Muscle layer of colon (tissue), 2 donors: ENCODE measurements at regions not wholly inside any gene's neighbourhood (a gene's known extent, or its start where the extent isn't known, plus 50 kb on each side); places are given as distances from the start of the nearest gene placed in this dataset.

Experiments used
- H3K27ac ChIP-seq: one replicate; pipeline ENCODE4 v1.7.0; 2013; ENCODE audit warnings: low read depth, mild to moderate bottlenecking, low read length, moderate library complexity
- H3K27me3 ChIP-seq, 2 donors: one replicate each; pipeline ENCODE4 v1.7.0; 2013; ENCODE audit warnings: low read length in 2 of 2, mild to moderate bottlenecking in 2 of 2; ENCODE audit not compliant: insufficient read depth in 2 of 2, control insufficient read depth in 1 of 2
- H3K36me3 ChIP-seq: one replicate; pipeline ENCODE4 v1.7.0; 2013; ENCODE audit warnings: mild to moderate bottlenecking, low read length; ENCODE audit not compliant: insufficient read depth
- H3K4me1 ChIP-seq: one replicate; pipeline ENCODE4 v1.7.0; 2013; ENCODE audit warnings: mild to moderate bottlenecking, low read length; ENCODE audit not compliant: insufficient read depth
- H3K4me3 ChIP-seq, 2 donors: one replicate each; pipeline ENCODE4 v1.7.0; 2013; ENCODE audit warnings: low read length in 2 of 2, low read depth in 1 of 2, mild to moderate bottlenecking in 1 of 2, moderate library complexity in 1 of 2
- H3K9ac ChIP-seq: one replicate; pipeline ENCODE4 v1.7.0; 2013; ENCODE audit warnings: low read length
- H3K9me3 ChIP-seq: one replicate; pipeline ENCODE4 v1.7.0; 2013; ENCODE audit warnings: mild to moderate bottlenecking, low read length
- donor health status: abdominal sarcoma.
- donor health status: Adenocarcinoma of cecum.

- no peak overlapping the region for H3K27ac ChIP-seq
- no peak overlapping the region for H3K4me3 ChIP-seq
- no peaks in the 10 kb centered on the region for H3K4me1 ChIP-seq
- no peak overlapping the region for H3K9ac ChIP-seq
- peaks cover 8% of the 10 kb centered on the region for H3K9me3 ChIP-seq
- peaks cover 0 to 3% of the 10 kb centered on the region in 2 donors for H3K27me3 ChIP-seq
- no peaks in the 10 kb centered on the region for H3K36me3 ChIP-seq
Measured at GRCh38 chr11:69425444-69425843, 56.0 kb upstream of the LINC01488 start.

- Histone ChIP-seq H3K9me3 (peaks cover 8% of the 10 kb centered on the region), H3K9ac (no peak overlapping the region), H3K27ac (no peak overlapping the region), H3K36me3 (no peaks in the 10 kb centered on the region), H3K4me3 (no peak overlapping the region), H3K4me1 (no peaks in the 10 kb centered on the region), H3K27me3 (peaks cover 0 to 3% of the 10 kb centered on the region in 2 donors)
Measured at GRCh38 chr11:69425895-69426544, 55.4 kb upstream of the LINC01488 start.

GRCh38 chr11:69427337-69427736 is 54.1 kb upstream of the LINC01488 start:
- H3K9ac ChIP-seq = no peak overlapping the region
- H3K9me3 ChIP-seq = peaks cover 8% of the 10 kb centered on the region
- H3K27me3 ChIP-seq = peaks cover 0 to 3% of the 10 kb centered on the region in 2 donors
- no peaks in the 10 kb centered on the region for H3K36me3 ChIP-seq
- no peaks in the 10 kb centered on the region for H3K4me1 ChIP-seq
- no peak overlapping the region for H3K4me3 ChIP-seq
- no peak overlapping the region for H3K27ac ChIP-seq

GRCh38 chr11:69427906-69428880 is 53.3 kb upstream of the LINC01488 start:
- no peak overlapping the region for H3K9ac ChIP-seq
- no peak overlapping the region for H3K27ac ChIP-seq
- H3K36me3 ChIP-seq = no peaks in the 10 kb centered on the region
- no peaks in the 10 kb centered on the region for H3K4me1 ChIP-seq
- peaks cover 0 to 3% of the 10 kb centered on the region in 2 donors for H3K27me3 ChIP-seq
- H3K4me3 ChIP-seq = no peak overlapping the region
- peaks cover 8% of the 10 kb centered on the region for H3K9me3 ChIP-seq

- H3K4me3 ChIP-seq = no peak overlapping the region
- H3K36me3 ChIP-seq = no peaks in the 10 kb centered on the region
- no peaks in the 10 kb centered on the region for H3K4me1 ChIP-seq
- peaks cover 0 to 3% of the 10 kb centered on the region in 2 donors for H3K27me3 ChIP-seq
- H3K9ac ChIP-seq = no peak overlapping the region
- H3K9me3 ChIP-seq = peaks cover 1% of the 10 kb centered on the region
- H3K27ac ChIP-seq = no peak overlapping the region
Measured at GRCh38 chr11:69429716-69430491, 51.6 kb upstream of the LINC01488 start.

GRCh38 chr11:69430566-69430965 is 50.9 kb upstream of the LINC01488 start:
- H3K36me3 ChIP-seq = no peaks in the 10 kb centered on the region
- no peak overlapping the region for H3K4me3 ChIP-seq
- H3K4me1 ChIP-seq = no peaks in the 10 kb centered on the region
- no peak overlapping the region for H3K27ac ChIP-seq
- no peaks in the 10 kb centered on the region for H3K9me3 ChIP-seq
- no peak overlapping the region for H3K9ac ChIP-seq
- H3K27me3 ChIP-seq = peaks cover 0 to 3% of the 10 kb centered on the region in 2 donors

GRCh38 chr11:69431136-69431535 is 50.3 kb upstream of the LINC01488 start:
- Histone ChIP-seq H3K9ac (no peak overlapping the region), H3K4me1 (no peaks in the 10 kb centered on the region), H3K36me3 (no peaks in the 10 kb centered on the region), H3K27ac (no peak overlapping the region), H3K27me3 (peaks cover 0 to 3% of the 10 kb centered on the region in 2 donors), H3K4me3 (no peak overlapping the region), H3K9me3 (no peaks in the 10 kb centered on the region)
